ENCODE measurements at regions not wholly inside any gene's neighbourhood (a gene's known extent, or its start where the extent isn't known, plus 50 kb on each side); places are given as distances from the start of the nearest gene placed in this dataset.
"Not testable (repeated sequence)": the region's sequence is repeated elsewhere in the genome, so short reads cannot be mapped to it uniquely, and the experiment has no call there.

DNA sequence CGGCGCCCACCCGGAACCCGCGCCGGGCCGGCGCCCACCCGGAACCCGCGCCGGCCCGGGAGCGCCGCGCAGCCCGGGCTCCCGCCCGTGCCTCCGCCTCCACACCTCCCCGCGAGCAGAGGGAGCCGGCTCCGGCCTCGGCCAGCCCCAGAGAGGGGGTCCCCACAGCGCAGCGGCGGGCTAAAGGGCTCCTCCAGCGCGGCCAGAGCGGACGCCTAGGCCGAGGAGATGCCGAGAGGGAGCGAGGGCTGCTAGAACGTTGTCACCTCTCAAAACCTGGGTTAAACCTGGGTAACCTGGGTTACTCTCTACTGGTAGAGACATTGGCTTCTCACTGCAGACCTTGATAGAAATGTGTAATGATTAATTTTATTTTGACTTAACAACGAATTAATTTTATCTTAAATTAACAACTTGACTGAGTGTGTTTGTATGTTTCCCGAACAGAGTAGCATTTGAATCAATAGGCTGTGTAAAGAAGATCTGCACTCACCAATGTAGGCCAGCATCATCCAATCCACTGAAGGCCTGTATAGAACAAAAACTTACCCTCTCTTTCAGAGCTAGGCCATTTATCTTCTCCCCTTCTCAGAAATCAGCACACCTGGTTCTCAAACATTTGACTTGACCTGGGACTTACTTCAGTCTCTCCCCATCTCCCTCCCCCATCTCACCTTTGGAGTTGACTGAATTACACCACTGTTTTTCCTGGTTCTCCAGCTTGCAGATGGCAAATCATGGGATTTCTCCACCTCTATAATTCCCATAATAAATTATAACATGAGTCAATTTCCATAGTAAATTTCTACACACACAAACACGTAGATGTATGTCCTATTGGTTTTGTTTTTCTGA is 242.7 kb downstream of the ASXL3 start:
- DNase-seq = no peak

DNA sequence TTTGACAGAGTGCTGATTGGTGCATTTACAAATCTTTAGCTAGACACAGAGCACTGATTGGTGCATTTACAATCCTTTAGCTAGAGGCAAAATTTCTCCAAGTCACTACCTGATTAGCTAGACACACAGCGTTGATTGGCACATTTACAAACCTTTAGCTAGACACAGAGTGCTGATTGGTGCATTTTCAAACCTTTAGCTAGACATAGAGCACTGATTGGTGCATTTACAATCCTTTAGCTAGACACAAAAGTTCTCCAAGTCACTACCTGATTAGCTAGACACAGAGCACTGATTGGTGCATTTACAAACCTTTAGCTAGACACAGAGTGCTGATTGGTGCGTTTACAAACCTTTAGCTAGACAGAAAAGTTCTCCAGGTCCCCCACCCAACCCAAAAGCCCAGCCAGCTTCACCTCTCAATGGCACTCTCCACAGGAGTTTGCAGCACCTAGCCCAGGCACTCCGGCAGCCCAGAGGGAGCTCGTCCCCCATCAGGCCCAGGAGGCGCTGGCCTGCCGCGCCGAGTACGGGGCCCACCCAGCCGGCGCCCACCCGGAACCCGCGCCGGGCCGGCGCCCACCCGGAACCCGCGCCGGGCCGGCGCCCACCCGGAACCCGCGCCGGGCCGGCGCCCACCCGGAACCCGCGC is 241.8 kb downstream of the ASXL3 start:
- not testable (repeated sequence) for DNase-seq

DNA sequence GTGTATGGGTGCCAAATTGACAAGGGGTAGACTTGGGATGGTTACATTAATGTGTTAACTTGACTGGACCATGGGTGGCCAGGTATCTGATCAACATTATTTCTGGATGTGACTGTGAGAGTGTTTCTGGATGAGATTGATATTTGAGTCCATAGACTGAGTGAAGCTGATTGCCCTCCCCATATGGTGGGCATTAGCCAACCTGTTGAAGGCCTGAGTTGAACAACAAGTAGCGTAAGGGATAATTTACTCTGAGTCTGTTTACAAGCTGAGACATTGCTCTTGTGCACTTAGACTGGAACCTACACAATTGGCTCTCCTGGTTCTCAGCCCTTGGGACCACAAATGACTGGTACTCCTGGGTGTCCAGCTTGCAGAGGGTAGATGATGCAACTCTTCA is 240.1 kb downstream of the ASXL3 start:
- DNase-seq = no peak

DNA sequence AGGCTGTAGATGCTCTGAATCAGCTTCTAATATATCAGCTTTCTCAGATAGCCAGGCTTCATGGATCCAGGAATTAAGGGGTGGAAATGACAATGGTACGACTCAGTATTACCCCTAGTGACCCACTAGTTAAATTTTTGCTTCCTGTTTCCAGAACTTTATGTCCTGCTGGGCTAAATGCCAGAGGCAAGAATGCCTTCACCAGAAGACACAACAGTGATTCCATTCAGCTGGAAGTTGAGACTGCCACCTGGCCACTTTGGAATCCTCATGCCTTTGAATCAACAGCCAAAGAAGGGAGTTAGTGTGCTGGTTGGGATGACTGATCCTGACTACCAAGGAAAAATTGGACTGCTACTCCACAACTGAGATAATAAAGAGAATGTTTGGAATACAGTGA is 239.1 kb downstream of the ASXL3 start:
- DNase-seq = no peak

DNA sequence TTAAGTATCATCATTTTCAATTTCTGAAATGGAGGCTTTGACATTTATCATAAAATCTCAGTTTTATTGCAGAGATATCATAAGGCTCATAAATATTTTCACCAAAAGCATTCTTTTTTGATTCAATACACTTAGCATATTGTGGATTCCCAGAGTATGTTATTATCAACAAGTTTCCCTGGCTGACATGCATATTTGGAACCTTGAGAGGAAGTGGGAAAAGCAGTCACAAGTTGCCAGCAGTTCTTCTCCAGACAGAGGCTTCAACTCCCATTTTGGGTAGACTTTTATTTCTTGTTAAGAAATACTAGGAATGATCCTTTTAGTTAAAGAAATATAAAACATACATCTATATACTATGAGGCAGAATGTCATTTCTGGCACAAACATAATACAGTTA is 236.5 kb downstream of the ASXL3 start:
- no peak for DNase-seq

DNA sequence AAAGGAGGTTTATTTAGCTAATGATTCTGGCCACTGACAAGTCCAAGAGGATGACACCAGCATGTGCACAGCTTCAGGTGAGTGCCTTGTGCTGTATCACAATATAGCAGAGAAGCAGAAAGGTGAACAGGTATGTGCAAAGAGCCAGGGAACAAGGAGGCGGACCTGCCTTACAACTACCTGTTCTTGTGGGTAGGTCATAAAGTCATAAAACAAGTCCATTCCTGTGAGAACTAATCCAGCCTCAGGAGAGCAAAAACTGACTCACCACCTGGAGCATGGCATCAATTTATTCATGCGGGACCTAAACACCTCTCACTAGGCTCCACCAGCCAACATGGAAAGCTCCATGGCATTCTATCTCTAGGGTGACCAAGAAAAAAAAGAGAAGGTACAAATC is 234.2 kb downstream of the ASXL3 start:
- DNase-seq = no peak

DNA sequence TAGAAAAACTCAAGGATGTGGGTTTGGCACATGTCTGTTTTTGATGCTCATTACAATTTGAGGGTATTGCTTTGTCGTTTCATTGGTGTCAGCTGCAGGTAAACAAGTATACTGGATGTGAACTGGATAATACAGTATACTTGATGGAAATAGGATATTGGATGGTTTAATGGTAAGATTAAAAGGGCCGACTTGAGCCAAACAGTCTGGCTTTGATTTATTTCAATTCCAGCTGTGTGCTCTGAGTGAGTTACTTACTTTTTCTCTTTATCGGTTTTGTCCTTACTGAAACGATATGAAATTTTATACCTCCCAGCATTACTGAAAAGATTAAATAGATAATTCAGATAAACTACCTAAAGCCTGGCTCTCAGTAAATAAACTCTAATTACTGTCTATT is 227.6 kb downstream of the ASXL3 start:
- DNase-seq = no peak

DNA sequence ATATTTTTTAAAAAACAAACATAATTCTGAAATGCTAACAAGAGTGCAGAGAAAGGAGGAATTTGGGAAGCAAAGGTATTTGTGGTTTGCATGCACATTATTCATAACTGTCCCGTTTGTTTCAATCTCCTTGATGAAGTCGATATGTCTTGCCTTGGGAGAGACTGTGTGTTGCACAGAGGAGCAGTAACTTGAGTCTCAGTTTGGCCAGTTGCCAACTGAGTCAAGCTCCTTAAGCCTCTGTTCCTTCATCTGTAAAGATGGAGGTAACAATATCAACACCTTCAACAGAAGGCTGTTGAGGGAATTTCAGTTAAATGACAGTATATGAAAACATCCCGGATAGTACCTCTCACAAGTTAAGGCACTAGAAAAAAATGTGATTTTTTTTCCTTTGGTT is 226.2 kb downstream of the ASXL3 start:
- no peak for DNase-seq

DNA sequence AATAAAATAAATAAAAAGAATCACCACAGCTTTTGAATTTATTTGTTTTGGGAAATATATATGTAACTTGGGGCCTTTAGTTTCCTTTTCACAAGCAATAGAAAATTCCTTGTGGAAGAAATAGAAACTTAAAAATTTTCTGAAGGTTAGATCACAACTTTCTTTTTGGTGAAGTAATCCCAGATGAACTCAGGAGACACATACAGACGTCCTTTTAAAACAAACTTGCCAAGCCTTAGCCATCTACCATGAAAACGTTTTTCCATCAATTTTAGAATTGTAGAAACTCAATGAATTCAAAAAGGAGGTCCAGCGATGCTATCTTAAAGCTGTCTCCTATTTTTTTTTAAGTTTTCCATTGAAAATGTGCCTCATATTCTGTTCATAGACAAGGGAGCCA is 225.6 kb downstream of the ASXL3 start:
- DNase-seq = no peak

DNA sequence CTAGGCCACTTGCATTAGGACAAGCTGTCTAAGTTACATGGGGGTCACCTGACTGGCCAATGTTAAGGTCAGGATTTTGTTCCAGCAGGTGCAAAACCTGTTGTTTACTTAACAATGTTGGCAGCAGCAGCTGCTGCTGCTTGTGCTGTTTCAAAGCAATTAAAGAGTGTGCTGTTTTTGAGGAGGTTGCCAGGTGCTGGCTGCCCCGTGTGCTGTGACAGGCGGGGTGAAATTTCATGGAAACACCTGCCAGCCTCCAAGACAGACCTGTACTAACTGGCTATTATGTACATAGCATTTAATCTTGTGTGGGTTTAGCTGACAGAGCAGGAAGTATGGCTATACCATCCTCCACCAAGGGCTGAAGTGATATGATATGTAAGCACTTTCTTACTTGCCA is 224.9 kb downstream of the ASXL3 start:
- no peak for DNase-seq

Measured in anterior cingulate cortex (tissue), 58 donors.